Spinal cord (tissue), 9 donors: ENCODE measurements at regions not wholly inside any gene's neighbourhood (a gene's known extent, or its start where the extent isn't known, plus 50 kb on each side); places are given as distances from the start of the nearest gene placed in this dataset.
"Not testable (repeated sequence)": the region's sequence is repeated elsewhere in the genome, so short reads cannot be mapped to it uniquely, and the experiment has no call there.

Source experiments
- DNase-seq, 6 donors: peaks; one replicate each; pipeline versions ENCODE4 v3.0.0 to v3.0.0-alpha.2; 2013 to 2015; ENCODE audit warnings: low spot score in 6 of 6, low read depth in 4 of 6
- H3K27ac ChIP-seq: one replicate; pipeline ENCODE4 v1.5.1; 2013; ENCODE audit warnings: low read depth, low read length, control low read depth
- H3K27me3 ChIP-seq: one replicate; pipeline ENCODE4 v1.6.1; 2013; ENCODE audit warnings: low read length; ENCODE audit not compliant: control insufficient read depth, insufficient read depth
- H3K36me3 ChIP-seq: one replicate; pipeline ENCODE4 v1.6.1; 2013; ENCODE audit warnings: low read length; ENCODE audit not compliant: control insufficient read depth, insufficient read depth
- H3K4me1 ChIP-seq: one replicate; pipeline ENCODE4 v1.6.1; 2013; ENCODE audit warnings: low read length; ENCODE audit not compliant: control insufficient read depth, insufficient read depth
- H3K4me3 ChIP-seq: one replicate; pipeline ENCODE4 v1.5.1; 2013; ENCODE audit warnings: low read depth, low read length, control low read depth
- H3K9me3 ChIP-seq: one replicate; pipeline ENCODE4 v1.6.1; 2013; ENCODE audit warnings: low read length; ENCODE audit not compliant: control insufficient read depth, insufficient read depth
- WGBS: methylation state at CpG from one replicate; pipeline ENCODE4 v1.1.5; 2013; ENCODE audit warnings: missing lambda C conversion rate; ENCODE audit not compliant: insufficient coverage; 5-methylcytosine and 5-hydroxymethylcytosine counted together
- donor health status: healthy.

DNA sequence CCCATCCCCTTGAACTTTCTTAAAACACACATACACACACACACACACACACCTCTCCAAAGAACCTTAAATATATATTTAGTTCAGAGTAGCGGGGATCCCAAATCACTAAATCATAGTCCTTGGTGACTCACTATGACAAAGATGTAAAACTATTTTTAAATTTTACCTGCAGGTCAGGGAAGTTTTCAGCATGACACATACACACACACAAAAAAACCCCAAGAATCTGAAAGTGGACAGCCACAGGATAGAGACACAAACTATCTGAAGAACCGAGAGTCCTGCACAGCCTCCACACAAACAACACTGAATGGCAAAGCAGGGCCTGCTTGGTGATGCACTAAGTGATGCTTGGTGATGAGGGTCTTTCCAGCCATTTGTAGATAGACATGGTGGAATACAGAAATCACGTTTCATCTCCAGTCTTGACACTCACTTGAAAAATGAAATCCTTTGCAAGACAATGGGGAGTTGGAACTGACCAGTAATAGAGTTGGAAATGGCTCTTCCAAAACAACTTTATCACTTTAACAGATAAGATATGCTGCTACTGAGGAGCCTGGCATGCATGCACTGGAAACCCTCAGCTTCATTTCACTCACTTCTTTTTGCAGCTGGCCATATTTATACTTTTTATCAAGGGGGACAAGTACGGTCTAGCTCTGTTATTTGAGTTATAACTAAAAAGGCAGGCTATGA lies 307.3 kb downstream of the RAPGEF2 start:
- H3K27ac ChIP-seq: no peak overlapping the region
- no CpG with 5 or more reads among the region's 4 CpGs for WGBS
- no peak overlapping the region for H3K4me3 ChIP-seq
- H3K36me3 ChIP-seq: no peaks in the 10 kb centered on the region
- no peaks in the 10 kb centered on the region for H3K4me1 ChIP-seq
- H3K9me3 ChIP-seq: no peaks in the 10 kb centered on the region
- no peak for DNase-seq
- no peaks in the 10 kb centered on the region for H3K27me3 ChIP-seq

DNA sequence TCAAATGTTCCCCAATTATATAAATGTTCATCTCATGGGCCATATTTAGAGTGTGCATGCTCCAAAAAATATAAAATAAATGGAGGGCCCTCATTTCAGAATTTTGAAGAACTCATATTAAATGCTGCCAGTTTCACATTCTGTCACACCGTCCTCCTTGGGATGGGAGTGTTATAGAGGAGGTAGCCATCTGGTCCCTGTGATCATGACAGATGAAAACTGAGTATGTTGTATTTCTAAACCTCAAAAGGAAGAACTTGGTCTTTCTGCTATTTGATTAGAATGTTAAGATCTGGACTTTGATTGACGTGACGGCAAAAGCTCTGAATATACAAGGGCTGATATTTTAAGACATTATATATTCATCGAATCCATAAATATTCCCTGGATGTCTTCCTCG lies 308.0 kb downstream of the RAPGEF2 start:
- no CpG with 5 or more reads among the region's 5 CpGs for WGBS
- Histone ChIP-seq H3K4me3 (no peak overlapping the region), H3K27me3 (no peaks in the 10 kb centered on the region), H3K36me3 (no peaks in the 10 kb centered on the region), H3K9me3 (no peaks in the 10 kb centered on the region), H3K27ac (no peak overlapping the region), H3K4me1 (no peaks in the 10 kb centered on the region)
- DNase-seq: peak in 1 of 6 donors; percentile 30

DNA sequence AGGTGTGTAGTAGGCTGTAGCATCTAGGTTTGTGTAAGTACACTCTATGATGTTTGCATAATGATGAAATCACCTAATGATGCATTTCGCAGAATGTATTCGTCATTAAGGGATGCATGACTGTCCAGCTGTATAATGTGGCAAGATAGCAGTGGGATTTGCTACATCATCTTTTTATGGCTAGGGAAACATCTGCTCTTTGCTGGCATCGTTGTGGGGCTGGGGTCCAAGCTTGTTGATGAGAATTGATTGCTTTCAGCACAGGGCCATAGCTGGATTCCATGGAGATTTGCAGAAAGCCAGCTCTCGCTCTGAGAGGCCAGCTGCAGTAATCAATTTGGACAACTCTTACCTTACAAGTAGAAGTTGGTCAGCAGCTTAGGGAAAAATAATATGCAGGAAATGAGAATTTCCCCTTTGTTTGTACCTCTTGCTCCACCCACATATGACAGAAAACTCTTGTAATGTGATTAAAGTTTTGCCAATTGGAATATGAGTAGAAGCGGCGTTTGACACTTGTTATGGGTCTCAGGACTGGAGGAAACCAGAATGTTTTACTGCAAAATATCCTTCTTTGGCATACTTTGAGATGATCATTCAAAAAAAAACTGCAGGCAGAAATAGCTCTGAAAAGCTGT lies 310.5 kb downstream of the RAPGEF2 start:
- DNase-seq: peak in 1 of 6 donors; percentile 62
- Histone ChIP-seq H3K27me3 (no peaks in the 10 kb centered on the region), H3K9me3 (no peaks in the 10 kb centered on the region)

DNA sequence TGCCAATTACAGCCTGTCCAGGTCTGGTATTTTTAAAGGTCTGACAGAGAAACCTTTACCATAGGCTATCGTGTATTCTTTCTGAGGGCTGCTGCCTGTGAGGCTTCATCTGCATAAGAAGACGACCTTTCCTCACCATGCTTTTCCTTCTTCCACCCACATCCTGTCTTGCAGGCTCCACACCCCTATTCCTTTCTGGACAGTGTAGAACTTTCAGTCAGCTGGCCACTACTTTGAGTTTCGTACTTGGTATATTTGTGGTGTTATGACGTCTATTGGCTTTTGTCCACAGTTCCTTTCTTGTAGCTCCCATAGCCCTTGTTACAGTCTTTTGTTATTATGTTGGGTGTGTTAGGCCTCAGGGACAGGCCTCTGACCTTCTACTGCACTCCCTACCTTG lies 311.4 kb downstream of the RAPGEF2 start:
- Histone ChIP-seq H3K4me1 (no peaks in the 10 kb centered on the region), H3K27ac (no peak overlapping the region), H3K9me3 (no peaks in the 10 kb centered on the region), H3K36me3 (no peaks in the 10 kb centered on the region), H3K4me3 (no peak overlapping the region), H3K27me3 (no peaks in the 10 kb centered on the region)
- WGBS: 89% methylated on average over 2 of the region's 4 CpGs
- DNase-seq: no peak

More for the DNA sequence above, 310.5 kb downstream of the RAPGEF2 start:
- H3K27ac ChIP-seq: no peak overlapping the region
- H3K4me3 ChIP-seq: no peak overlapping the region
- H3K4me1 ChIP-seq: no peaks in the 10 kb centered on the region
- WGBS: 51% methylated on average over 3 of the region's 6 CpGs
- H3K36me3 ChIP-seq: no peaks in the 10 kb centered on the region

DNA sequence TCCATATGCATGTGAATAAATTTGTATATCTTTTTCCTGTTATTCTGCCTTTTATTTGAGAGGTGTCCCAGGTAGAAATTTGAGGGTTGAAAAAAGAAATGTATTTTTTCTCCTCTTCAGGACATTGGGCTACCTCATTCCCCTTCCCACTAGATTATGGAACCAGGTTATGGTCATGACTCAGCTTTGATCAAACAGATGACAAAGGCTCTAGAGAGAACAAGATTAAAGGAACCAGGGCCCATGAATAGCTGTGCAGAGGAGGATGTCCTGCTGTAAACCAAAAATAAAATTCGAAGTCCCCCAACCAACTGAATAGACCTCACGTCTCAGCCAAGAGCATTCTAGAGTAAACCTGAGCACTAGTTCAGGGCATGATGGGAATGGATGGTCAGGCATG lies 313.2 kb downstream of the RAPGEF2 start:
- Histone ChIP-seq H3K27ac (no peak overlapping the region), H3K4me1 (no peaks in the 10 kb centered on the region), H3K9me3 (no peaks in the 10 kb centered on the region), H3K36me3 (no peaks in the 10 kb centered on the region), H3K27me3 (no peaks in the 10 kb centered on the region), H3K4me3 (no peak overlapping the region)
- DNase-seq: no peak
- no CpG with 5 or more reads among the region's 2 CpGs for WGBS

DNA sequence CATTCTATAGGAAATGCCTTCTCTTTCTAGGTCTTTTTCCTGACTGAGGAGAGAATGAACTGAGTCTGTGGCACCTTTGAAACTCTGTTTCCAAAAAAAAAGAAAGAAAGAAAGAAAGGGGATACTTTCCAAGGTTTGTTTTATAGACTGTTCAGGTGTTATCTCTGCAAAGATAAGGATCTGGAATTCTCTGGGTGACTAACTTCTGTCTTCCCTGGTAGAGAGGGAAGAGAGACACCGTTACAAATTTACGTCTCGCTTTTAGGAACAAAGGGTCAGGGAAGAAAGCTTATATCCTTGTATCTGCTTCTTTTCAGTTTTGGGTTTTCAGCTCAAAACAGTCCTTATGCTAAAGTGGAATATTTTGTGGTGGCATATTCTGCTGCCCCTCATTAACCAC lies 314.1 kb downstream of the RAPGEF2 start:
- Histone ChIP-seq H3K4me3 (no peak overlapping the region), H3K9me3 (no peaks in the 10 kb centered on the region), H3K27ac (no peak overlapping the region), H3K27me3 (no peaks in the 10 kb centered on the region), H3K4me1 (no peaks in the 10 kb centered on the region), H3K36me3 (no peaks in the 10 kb centered on the region)
- WGBS: 100% methylated on average over 3 of the region's 3 CpGs
- DNase-seq: no peak

DNA sequence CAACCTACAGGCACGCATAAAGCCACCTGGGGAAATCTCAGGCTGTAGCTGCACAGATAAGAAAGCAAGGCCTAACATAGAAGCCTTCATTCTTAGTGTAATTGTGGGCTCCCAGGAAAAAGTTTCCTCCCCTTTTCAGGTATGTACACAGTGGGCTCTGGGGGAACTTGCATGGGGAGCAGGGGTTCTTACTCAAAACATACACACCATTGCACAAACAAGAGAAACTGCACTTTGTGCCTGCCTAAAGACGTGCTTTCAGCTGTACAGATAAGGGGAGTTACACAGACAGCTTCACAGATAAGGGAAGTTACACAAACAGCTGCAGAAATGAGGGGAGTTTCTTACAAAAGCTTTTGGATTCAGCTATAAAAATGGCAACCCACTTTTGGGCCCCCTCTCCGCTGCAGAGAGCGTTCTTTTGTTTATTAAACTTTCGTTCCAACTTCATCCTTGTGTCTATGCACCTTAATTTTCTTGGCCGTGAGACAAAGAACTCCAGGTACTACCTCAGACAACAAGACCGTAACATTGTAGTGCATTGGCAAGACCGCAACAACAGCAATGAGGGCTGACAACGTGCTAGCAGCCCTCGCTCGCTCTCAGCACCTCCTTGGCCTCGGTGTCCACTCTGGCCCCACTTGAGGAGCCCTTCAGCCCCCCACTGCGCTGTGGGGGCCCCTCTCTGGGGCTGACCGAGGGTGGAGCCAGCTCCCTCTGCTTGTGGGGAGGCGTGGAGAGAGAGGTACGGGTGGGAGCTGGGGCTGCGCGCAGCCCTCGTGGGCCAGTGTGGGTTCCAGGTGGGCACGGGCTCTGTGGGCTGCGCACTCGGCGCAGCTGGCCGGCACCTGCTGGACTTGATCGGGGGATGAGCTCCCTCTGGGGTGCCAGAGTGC lies 317.5 kb downstream of the RAPGEF2 start:
- WGBS: 95% methylated on average over 23 of the region's 25 CpGs
- H3K27me3 ChIP-seq: no peaks in the 10 kb centered on the region
- no peak for DNase-seq
- H3K9me3 ChIP-seq: no peaks in the 10 kb centered on the region
- no peak overlapping the region for H3K4me3 ChIP-seq
- no peak overlapping the region for H3K27ac ChIP-seq
- H3K36me3 ChIP-seq: no peaks in the 10 kb centered on the region
- H3K4me1 ChIP-seq: no peaks in the 10 kb centered on the region

DNA sequence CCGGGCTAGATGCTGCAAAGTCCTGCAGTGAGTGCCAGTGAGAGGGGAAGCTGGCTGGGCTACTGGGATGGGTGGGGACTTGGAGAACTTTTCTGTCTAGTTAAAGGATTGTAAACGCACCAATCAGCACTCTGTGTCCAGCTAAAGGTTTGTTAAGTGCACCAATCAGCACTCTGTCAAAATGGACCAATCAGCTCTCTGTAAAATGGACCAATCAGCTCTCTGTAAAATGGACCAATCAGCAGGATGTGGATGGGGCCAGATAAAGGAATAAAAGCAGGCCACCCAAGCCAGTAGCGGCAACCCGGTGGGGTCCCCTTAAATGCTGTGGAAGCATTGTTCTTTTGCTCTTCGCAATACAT lies 318.2 kb downstream of the RAPGEF2 start:
- DNase-seq, H3K4me1 ChIP-seq, H3K27me3 ChIP-seq, H3K36me3 ChIP-seq, H3K4me3 ChIP-seq, H3K9me3 ChIP-seq, H3K27ac ChIP-seq: not testable (repeated sequence)
- WGBS: 98% methylated on average over 4 of the region's 5 CpGs

DNA sequence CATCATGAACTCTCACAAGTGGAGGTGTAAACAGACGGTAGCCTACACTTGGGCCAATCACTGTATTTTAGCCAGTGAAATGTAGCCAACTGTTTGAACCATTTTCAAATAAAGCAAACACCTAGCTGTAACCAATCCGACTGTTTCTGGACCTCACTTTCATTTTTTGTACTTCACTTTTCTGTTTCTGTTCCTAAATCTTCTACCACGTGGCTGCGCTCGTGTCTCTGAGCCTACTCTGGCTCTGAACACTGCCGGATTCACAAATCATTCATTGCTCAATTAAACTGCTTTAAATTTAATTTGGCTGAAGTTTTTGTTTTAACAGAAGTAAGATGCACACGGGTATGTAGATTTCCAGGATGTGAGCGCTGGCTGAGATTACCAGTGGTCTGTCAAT lies 319.1 kb downstream of the RAPGEF2 start:
- Histone ChIP-seq H3K27me3 (no peaks in the 10 kb centered on the region), H3K4me3 (no peak overlapping the region), H3K4me1 (no peaks in the 10 kb centered on the region), H3K27ac (no peak overlapping the region), H3K9me3 (no peaks in the 10 kb centered on the region), H3K36me3 (no peaks in the 10 kb centered on the region)
- no peak for DNase-seq
- 88% methylated on average over 4 of the region's 8 CpGs for WGBS
